ENCODE measurements at regions not wholly inside any gene's neighbourhood (a gene's known extent, or its start where the extent isn't known, plus 50 kb on each side); places are given as distances from the start of the nearest gene placed in this dataset.

DNA sequence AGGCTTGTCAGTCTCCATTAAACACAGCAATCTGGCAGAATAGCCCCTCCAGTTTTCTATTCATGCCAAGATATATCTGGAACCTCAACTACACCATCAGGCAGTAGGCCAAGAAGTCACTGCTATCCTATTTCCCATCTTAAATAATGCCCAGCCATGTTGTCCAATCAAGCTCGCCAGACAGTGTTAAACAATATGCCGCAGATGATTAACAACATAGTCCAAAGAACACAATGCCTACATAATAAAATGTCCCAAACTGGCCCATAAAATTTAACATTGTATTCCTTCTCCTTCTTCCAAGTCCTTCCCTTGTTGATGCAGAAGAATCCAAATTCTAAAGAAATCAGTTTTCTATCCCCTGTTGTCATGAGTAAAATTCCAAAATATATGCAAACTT lies 427.4 kb upstream of the PPP2R3A start:
- Histone ChIP-seq H3K27me3 (ENCODE audit: insufficient read depth, insufficient read length) (no peaks in the 10 kb centered on the region), H3K4me3 (ENCODE audit: insufficient read length, low read depth) (no peak overlapping the region), H3K9me3 (ENCODE audit: insufficient read depth, low read length) (no peaks in the 10 kb centered on the region), H3K36me3 (ENCODE audit: insufficient read depth, insufficient read length, low read length) (no peaks in the 10 kb centered on the region), H3K4me1 (ENCODE audit: insufficient read depth, insufficient read length) (no peaks in the 10 kb centered on the region), H3K9ac (ENCODE audit: insufficient read length, low read depth) (no peak overlapping the region)
- TF ChIP-seq ZNF274 (IDR thresholded peaks at IDR 0.05; ENCODE audit: low read depth, low read length) (no peak), SUZ12 (IDR thresholded peaks at IDR 0.05; ENCODE audit: extremely low read depth, insufficient read depth, insufficient read length) (no peak), YY1 (IDR thresholded peaks at IDR 0.05; ENCODE audit: insufficient read depth, insufficient read length) (no peak)
- no peak for DNase-seq (ENCODE audit: low read depth, low spot score)

DNA sequence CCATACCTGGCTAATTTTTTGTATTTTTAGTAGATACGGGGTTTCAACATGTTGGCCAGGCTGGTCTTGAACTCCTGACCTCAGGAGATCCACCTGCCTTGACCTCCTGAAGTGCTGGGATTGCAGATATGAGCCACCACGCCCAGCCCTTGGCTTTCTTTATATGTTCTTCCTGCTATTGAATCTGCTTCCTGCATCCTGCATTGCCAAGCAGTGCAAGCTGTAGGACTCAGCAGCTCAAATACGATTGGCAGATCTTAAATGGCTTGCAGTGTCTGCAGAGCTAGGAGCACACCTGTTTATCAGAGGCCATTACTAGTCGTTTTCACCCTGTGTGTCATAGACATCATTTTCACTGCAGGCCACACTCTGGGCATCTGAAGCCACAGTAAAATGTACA lies 426.2 kb upstream of the PPP2R3A start:
- Histone ChIP-seq H3K9ac (ENCODE audit: insufficient read length, low read depth) (no peak overlapping the region), H3K9me3 (ENCODE audit: insufficient read depth, low read length) (no peaks in the 10 kb centered on the region), H3K27me3 (ENCODE audit: insufficient read depth, insufficient read length) (no peaks in the 10 kb centered on the region), H3K4me3 (ENCODE audit: insufficient read length, low read depth) (no peak overlapping the region), H3K36me3 (ENCODE audit: insufficient read depth, insufficient read length, low read length) (no peaks in the 10 kb centered on the region), H3K4me1 (ENCODE audit: insufficient read depth, insufficient read length) (no peaks in the 10 kb centered on the region)
- no peak for TF ChIP-seq SUZ12 (IDR thresholded peaks at IDR 0.05; ENCODE audit: extremely low read depth, insufficient read depth, insufficient read length)
- TF ChIP-seq YY1 (IDR thresholded peaks at IDR 0.05; ENCODE audit: insufficient read depth, insufficient read length), result no peak
- no peak for TF ChIP-seq ZNF274 (IDR thresholded peaks at IDR 0.05; ENCODE audit: low read depth, low read length)
- DNase-seq (ENCODE audit: low read depth, low spot score), result no peak

DNA sequence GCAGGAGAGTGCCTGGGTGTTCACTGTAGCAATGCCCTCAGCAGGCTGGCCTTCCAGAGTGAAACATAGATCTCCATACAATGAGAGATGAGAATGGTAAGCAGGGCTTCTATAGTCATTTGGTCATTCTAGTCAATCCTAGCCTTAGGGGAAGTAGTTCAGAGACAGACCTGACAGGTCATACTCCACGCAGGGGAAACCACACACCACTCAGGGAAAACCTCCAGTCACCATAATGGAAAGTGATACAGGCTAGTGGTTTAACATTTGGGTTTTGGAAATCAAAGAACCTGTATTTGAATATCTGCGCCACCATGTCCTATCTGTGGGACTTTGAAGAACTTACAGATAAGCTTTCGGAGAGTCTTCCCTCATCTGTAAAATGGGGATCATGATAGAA lies 425.7 kb upstream of the PPP2R3A start:
- no peak overlapping the region for H3K9ac ChIP-seq (ENCODE audit: insufficient read length, low read depth)
- no peak for TF ChIP-seq SUZ12 (IDR thresholded peaks at IDR 0.05; ENCODE audit: extremely low read depth, insufficient read depth, insufficient read length)
- TF ChIP-seq YY1 (IDR thresholded peaks at IDR 0.05; ENCODE audit: insufficient read depth, insufficient read length), result no peak
- TF ChIP-seq ZNF274 (IDR thresholded peaks at IDR 0.05; ENCODE audit: low read depth, low read length), result no peak
- no peaks in the 10 kb centered on the region for H3K4me1 ChIP-seq (ENCODE audit: insufficient read depth, insufficient read length)
- no peaks in the 10 kb centered on the region for H3K9me3 ChIP-seq (ENCODE audit: insufficient read depth, low read length)
- H3K27me3 ChIP-seq (ENCODE audit: insufficient read depth, insufficient read length), result no peaks in the 10 kb centered on the region
- no peaks in the 10 kb centered on the region for H3K36me3 ChIP-seq (ENCODE audit: insufficient read depth, insufficient read length, low read length)
- no peak overlapping the region for H3K4me3 ChIP-seq (ENCODE audit: insufficient read length, low read depth)
- DNase-seq (ENCODE audit: low read depth, low spot score), result no peak

DNA sequence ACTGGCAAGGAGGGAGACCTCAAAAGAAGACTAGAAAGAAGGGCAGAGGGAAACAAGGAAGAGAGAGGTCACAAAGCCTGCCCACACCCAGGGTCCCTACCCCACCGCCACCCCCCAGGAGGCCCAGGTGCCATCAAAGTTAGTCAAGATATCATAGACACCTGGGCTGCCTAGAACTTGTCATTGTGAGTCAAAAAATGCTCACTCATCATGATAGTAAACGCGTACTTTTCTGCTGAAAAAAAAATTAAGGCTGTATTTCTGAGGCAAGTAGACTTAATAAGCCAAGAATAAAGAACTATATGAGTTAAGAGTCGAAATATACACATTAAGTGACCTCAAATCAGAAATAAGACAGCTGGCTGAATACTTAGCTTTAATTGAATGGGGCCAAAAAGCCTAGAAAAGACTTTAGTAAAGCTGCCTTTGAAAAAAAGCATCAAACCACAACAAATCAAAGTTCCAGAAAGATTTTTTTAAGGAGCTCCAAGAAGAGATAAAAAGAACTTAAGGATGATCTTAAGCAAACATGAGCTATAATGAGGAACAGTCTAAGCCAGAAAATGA lies 415.5 kb upstream of the PPP2R3A start:
- no peak for DNase-seq (ENCODE audit: low read depth, low spot score)
- Histone ChIP-seq H3K4me1 (ENCODE audit: insufficient read depth, insufficient read length) (no peaks in the 10 kb centered on the region), H3K27me3 (ENCODE audit: insufficient read depth, insufficient read length) (no peaks in the 10 kb centered on the region), H3K4me3 (ENCODE audit: insufficient read length, low read depth) (no peak overlapping the region), H3K9me3 (ENCODE audit: insufficient read depth, low read length) (no peaks in the 10 kb centered on the region), H3K36me3 (ENCODE audit: insufficient read depth, insufficient read length, low read length) (no peaks in the 10 kb centered on the region), H3K9ac (ENCODE audit: insufficient read length, low read depth) (no peak overlapping the region)
- TF ChIP-seq ZNF274 (IDR thresholded peaks at IDR 0.05; ENCODE audit: low read depth, low read length), result no peak
- no peak for TF ChIP-seq SUZ12 (IDR thresholded peaks at IDR 0.05; ENCODE audit: extremely low read depth, insufficient read depth, insufficient read length)
- no peak for TF ChIP-seq YY1 (IDR thresholded peaks at IDR 0.05; ENCODE audit: insufficient read depth, insufficient read length)

DNA sequence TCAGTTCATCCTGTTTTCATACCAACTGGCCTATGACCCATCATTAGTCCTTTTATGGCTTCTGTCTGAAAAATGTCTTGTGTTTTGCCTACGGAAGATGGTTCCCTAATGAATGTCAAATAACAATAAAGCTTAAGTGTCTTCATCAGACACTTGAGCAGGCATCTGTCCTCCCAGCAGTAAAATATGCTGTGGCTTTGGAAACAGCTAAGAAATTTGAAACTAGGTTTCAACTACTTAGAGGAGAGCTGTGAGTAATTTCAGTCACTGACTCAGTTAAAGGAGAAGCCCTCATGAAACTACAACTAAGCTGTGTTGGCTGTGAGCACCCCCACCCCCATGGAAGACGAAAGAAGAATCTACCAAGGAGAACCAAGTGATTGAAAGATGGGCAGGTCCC lies 409.4 kb upstream of the PPP2R3A start:
- no peak overlapping the region for H3K9ac ChIP-seq (ENCODE audit: insufficient read length, low read depth)
- no peaks in the 10 kb centered on the region for H3K36me3 ChIP-seq (ENCODE audit: insufficient read depth, insufficient read length, low read length)
- no peaks in the 10 kb centered on the region for H3K27me3 ChIP-seq (ENCODE audit: insufficient read depth, insufficient read length)
- no peaks in the 10 kb centered on the region for H3K9me3 ChIP-seq (ENCODE audit: insufficient read depth, low read length)
- TF ChIP-seq ZNF274 (IDR thresholded peaks at IDR 0.05; ENCODE audit: low read depth, low read length) (no peak), YY1 (IDR thresholded peaks at IDR 0.05; ENCODE audit: insufficient read depth, insufficient read length) (no peak), SUZ12 (IDR thresholded peaks at IDR 0.05; ENCODE audit: extremely low read depth, insufficient read depth, insufficient read length) (no peak)
- DNase-seq (ENCODE audit: low read depth, low spot score), result no peak
- no peaks in the 10 kb centered on the region for H3K4me1 ChIP-seq (ENCODE audit: insufficient read depth, insufficient read length)
- no peak overlapping the region for H3K4me3 ChIP-seq (ENCODE audit: insufficient read length, low read depth)

DNA sequence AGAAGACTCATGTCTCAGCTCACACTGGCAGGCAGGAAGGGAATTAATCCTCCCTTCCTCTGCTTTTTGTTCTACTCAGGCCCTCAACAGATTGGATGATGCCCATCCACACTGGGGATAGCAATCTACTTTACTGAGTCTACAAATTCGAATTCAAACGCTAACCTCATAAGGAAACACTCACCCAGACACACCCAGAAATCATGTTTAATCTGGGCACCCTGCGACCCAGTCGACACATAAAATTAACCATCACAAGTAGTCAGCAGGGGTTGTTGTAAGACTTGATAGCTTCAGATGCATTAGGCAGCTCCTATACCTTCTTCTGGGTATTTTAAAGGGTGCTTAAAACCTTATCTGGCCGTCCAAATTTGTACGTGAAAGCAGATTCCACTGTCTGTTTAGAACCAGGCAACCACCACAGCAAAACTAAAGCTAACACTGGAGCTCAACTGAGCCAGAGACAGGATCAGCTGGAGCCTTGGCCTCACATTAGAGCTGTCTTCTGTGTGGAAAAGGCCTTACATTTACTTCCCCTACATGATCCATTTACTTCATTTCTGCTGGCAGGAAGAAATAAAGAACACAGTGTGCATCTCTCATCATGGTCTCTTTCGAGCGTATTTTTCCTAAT lies 407.3 kb upstream of the PPP2R3A start:
- H3K27me3 ChIP-seq (ENCODE audit: insufficient read depth, insufficient read length), result no peaks in the 10 kb centered on the region
- H3K36me3 ChIP-seq (ENCODE audit: insufficient read depth, insufficient read length, low read length), result no peaks in the 10 kb centered on the region
- H3K4me3 ChIP-seq (ENCODE audit: insufficient read length, low read depth), result no peak overlapping the region
- TF ChIP-seq ZNF274 (IDR thresholded peaks at IDR 0.05; ENCODE audit: low read depth, low read length) (no peak), SUZ12 (IDR thresholded peaks at IDR 0.05; ENCODE audit: extremely low read depth, insufficient read depth, insufficient read length) (no peak), YY1 (IDR thresholded peaks at IDR 0.05; ENCODE audit: insufficient read depth, insufficient read length) (no peak)
- H3K9ac ChIP-seq (ENCODE audit: insufficient read length, low read depth), result no peak overlapping the region
- no peak for DNase-seq (ENCODE audit: low read depth, low spot score)
- no peaks in the 10 kb centered on the region for H3K9me3 ChIP-seq (ENCODE audit: insufficient read depth, low read length)
- H3K4me1 ChIP-seq (ENCODE audit: insufficient read depth, insufficient read length), result no peaks in the 10 kb centered on the region

DNA sequence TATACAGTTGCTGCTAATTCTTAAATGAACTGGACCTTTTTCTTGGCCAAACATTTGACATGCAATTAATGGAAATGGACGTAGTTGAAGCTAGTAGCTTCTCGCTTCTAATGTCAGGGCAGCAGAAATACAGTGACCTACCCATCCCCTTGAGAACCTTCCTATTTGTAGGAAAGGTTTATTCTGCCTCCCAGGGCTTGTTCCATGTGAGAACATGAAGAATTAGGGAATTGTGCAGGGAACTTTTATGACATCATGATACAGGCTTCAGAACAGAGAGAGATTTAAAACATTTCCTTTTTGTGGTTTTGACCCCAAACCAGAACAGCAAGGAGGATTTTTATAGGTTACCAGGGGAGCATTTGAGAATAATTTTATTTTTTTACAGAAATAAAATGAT lies 406.6 kb upstream of the PPP2R3A start:
- Histone ChIP-seq H3K27me3 (ENCODE audit: insufficient read depth, insufficient read length) (no peaks in the 10 kb centered on the region), H3K36me3 (ENCODE audit: insufficient read depth, insufficient read length, low read length) (no peaks in the 10 kb centered on the region), H3K9me3 (ENCODE audit: insufficient read depth, low read length) (no peaks in the 10 kb centered on the region), H3K4me3 (ENCODE audit: insufficient read length, low read depth) (no peak overlapping the region), H3K4me1 (ENCODE audit: insufficient read depth, insufficient read length) (no peaks in the 10 kb centered on the region), H3K9ac (ENCODE audit: insufficient read length, low read depth) (no peak overlapping the region)
- TF ChIP-seq ZNF274 (IDR thresholded peaks at IDR 0.05; ENCODE audit: low read depth, low read length) (no peak), YY1 (IDR thresholded peaks at IDR 0.05; ENCODE audit: insufficient read depth, insufficient read length) (no peak)
- no peak for DNase-seq (ENCODE audit: low read depth, low spot score)

Data from NT2/D1 (cell line).